WTC11 (cell line): ENCODE measurements at regions not wholly inside any gene's neighbourhood (a gene's known extent, or its start where the extent isn't known, plus 50 kb on each side); places are given as distances from the start of the nearest gene placed in this dataset.
A peak's percentile ranks its signal among the peaks of the same experiment; 100 is the strongest.

Source experiments
- TF ChIP-seq, protein P1 (sequence below): sonication (generic); formaldehyde crosslinking; IDR thresholded peaks from 2 replicates; pipeline ENCODE4 v1.8.1; 2022; ENCODE audit warnings: low read depth, mild to moderate bottlenecking, moderate library complexity, missing genetic modification reagents, borderline replicate concordance
- TF ChIP-seq, protein P2 (sequence below): sonication (generic); formaldehyde crosslinking; IDR thresholded peaks from 2 replicates; pipeline ENCODE4 v1.8.0; 2022; ENCODE audit warnings: mild to moderate bottlenecking, missing genetic modification reagents
- TF ChIP-seq, protein P3 (sequence below): sonication (generic); formaldehyde crosslinking; IDR thresholded peaks from 2 replicates; pipeline ENCODE4 v1.8.1; 2023; ENCODE audit warnings: mild to moderate bottlenecking, missing genetic modification reagents, moderate library complexity

DNA sequence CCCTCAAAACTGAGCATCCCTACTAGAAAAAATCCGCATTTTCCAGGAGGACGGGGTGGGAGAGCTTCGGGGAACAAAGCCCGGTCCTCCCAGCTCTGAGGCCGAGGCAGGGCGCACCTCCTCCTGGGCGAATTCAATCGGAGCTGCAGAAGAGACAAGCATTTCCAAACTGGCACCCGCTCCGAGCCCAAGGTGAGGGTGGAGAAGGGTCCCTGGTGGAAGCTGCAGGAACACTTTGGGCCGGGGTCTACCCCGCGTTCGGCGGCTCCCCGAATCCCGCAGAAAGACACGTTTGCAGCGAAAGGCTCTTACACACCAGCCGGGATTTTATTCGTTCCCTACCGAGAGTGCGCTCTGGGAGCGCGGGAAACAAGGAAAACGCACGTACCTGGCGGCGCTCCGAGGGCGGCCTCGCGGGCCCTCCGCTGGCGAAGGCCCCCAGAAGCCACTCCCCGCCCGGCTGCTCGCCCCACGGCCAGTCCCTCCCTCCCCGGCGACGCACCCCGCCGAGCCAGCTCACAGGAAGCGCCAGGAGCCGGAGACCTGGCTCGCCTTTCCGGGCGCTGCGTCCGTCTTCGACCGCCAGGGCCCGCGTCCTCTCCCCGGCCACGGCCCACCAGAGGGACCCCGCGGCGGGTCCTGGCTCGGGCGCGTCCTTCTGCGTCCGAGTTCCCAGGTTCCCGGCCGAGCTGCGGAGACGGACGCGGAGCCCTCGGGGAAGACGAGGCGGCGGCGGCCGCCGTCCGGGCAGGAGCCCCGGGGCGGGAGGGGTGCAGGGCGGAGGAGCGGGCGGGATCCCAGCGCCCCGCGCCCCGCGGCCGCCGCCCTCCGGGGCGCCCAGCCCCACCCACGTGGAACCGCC is 49.8 kb upstream of the BAHCC1 start (continued):
- TF ChIP-seq, protein P1, sequence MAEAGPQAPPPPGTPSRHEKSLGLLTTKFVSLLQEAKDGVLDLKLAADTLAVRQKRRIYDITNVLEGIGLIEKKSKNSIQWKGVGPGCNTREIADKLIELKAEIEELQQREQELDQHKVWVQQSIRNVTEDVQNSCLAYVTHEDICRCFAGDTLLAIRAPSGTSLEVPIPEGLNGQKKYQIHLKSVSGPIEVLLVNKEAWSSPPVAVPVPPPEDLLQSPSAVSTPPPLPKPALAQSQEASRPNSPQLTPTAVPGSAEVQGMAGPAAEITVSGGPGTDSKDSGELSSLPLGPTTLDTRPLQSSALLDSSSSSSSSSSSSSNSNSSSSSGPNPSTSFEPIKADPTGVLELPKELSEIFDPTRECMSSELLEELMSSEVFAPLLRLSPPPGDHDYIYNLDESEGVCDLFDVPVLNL (CRISPR knock-in tag), result no peak
- TF ChIP-seq, protein P2, sequence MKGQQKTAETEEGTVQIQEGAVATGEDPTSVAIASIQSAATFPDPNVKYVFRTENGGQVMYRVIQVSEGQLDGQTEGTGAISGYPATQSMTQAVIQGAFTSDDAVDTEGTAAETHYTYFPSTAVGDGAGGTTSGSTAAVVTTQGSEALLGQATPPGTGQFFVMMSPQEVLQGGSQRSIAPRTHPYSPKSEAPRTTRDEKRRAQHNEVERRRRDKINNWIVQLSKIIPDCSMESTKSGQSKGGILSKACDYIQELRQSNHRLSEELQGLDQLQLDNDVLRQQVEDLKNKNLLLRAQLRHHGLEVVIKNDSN, result peak; percentile 49; the same call in 1 of the 2 replicates
- TF ChIP-seq, protein P3, sequence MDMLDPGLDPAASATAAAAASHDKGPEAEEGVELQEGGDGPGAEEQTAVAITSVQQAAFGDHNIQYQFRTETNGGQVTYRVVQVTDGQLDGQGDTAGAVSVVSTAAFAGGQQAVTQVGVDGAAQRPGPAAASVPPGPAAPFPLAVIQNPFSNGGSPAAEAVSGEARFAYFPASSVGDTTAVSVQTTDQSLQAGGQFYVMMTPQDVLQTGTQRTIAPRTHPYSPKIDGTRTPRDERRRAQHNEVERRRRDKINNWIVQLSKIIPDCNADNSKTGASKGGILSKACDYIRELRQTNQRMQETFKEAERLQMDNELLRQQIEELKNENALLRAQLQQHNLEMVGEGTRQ (CRISPR knock-in tag), result peak; percentile 27; the same call in 1 of the 2 replicates
